ENCODE measurements at regions not wholly inside any gene's neighbourhood (a gene's known extent, or its start where the extent isn't known, plus 50 kb on each side); places are given as distances from the start of the nearest gene placed in this dataset.

DNA sequence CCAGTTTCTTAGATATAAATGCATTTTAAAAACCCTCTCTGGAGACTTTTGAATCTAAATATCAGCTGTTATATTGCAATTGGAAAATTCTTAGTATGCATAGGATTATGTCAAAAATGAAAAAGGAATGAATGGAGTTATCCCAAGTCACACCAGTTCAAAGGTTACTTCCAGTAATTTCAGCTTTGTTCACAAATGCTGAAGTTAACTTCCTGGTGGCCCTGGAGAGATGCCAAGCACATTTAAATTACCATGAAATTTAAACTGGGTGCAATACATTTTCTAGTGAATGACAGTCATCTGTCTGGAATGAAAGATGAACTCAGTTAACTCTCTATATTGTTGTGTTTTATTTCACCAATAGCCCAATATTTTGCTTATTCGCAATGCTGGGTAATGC is 753.9 kb downstream of the SUCLG1 start:
- TF ChIP-seq, protein P1, sequence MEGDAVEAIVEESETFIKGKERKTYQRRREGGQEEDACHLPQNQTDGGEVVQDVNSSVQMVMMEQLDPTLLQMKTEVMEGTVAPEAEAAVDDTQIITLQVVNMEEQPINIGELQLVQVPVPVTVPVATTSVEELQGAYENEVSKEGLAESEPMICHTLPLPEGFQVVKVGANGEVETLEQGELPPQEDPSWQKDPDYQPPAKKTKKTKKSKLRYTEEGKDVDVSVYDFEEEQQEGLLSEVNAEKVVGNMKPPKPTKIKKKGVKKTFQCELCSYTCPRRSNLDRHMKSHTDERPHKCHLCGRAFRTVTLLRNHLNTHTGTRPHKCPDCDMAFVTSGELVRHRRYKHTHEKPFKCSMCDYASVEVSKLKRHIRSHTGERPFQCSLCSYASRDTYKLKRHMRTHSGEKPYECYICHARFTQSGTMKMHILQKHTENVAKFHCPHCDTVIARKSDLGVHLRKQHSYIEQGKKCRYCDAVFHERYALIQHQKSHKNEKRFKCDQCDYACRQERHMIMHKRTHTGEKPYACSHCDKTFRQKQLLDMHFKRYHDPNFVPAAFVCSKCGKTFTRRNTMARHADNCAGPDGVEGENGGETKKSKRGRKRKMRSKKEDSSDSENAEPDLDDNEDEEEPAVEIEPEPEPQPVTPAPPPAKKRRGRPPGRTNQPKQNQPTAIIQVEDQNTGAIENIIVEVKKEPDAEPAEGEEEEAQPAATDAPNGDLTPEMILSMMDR (IDR thresholded peaks at IDR 0.05; ENCODE audit: extremely low read depth, insufficient read depth, missing control alignments): no peak
- in situ Hi-C loops (cut with MboI; ENCODE audit: low pct_unique_long_range_greater_than_20kb, low sequenced_read_pairs, unreplicated experiment): no loop called here
- DNase-seq (ENCODE audit: low spot score): no peak

DNA sequence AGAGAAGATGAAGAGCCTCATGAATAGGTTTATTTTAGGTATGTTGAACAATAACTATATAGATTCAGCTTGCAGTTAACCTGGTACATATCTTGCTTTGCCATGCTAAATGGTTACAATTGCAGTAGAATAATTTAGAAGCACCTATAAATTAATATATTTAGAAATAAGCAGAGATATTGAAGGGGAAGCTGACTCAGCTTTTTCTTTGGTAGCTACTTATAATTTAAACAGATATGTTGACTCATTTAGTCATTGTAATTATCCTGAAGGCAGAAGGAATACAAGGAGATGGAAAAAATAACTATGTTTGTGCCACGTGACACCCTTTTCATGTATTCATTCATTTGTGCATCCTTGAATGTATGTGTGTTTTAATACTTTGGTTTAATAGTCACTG is 755.5 kb downstream of the SUCLG1 start:
- in situ Hi-C loops (cut with MboI; ENCODE audit: low pct_unique_long_range_greater_than_20kb, low sequenced_read_pairs, unreplicated experiment): no loop called here
- TF ChIP-seq, protein P1 (IDR thresholded peaks at IDR 0.05; ENCODE audit: extremely low read depth, insufficient read depth, missing control alignments): no peak
- DNase-seq (ENCODE audit: low spot score): no peak

DNA sequence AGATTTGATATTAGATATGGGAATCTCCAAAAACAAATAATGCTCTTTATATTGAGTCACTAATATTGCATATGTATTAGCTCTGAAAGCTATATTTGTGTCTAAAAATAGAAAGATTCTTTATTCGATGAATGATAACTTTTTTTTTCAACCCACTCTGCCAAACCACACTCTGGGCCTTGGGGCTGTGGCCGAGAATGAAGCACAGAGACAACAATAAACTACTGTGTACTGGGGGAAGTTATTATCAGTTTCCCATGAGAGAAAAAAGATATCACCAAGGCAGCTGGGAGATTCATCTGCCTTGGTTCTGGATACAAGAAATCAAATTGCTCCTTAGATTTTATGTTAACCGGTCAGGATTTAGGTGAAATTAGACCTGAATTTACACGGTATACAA is 762.2 kb downstream of the SUCLG1 start:
- TF ChIP-seq, protein P1 (IDR thresholded peaks at IDR 0.05; ENCODE audit: extremely low read depth, insufficient read depth, missing control alignments): no peak
- in situ Hi-C loops (cut with MboI; ENCODE audit: low pct_unique_long_range_greater_than_20kb, low sequenced_read_pairs, unreplicated experiment): no loop called here
- no peak for DNase-seq (ENCODE audit: low spot score)

DNA sequence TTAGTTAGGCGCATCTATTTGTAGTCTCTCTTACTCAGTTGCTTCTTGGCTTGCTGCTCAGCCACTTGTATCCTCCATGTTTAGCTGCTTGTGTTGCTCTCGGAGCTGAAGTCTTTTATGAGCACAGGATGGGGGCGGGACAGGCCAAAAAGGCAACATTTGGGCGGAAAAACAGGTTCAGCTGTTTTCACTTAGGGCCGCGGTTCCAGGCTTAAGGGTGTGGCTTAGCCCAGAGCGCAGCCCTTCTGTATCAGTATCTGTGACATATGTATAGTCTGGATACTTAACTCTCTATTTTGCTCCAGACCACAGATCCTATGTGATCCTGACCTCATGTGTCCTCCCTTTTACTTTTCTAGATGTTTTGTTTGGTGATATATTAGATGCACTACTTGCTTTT is 763.5 kb downstream of the SUCLG1 start:
- TF ChIP-seq, protein P1 (IDR thresholded peaks at IDR 0.05; ENCODE audit: extremely low read depth, insufficient read depth, missing control alignments): no peak
- no peak for DNase-seq (ENCODE audit: low spot score)
- in situ Hi-C loops (cut with MboI; ENCODE audit: low pct_unique_long_range_greater_than_20kb, low sequenced_read_pairs, unreplicated experiment): no loop called here

DNA sequence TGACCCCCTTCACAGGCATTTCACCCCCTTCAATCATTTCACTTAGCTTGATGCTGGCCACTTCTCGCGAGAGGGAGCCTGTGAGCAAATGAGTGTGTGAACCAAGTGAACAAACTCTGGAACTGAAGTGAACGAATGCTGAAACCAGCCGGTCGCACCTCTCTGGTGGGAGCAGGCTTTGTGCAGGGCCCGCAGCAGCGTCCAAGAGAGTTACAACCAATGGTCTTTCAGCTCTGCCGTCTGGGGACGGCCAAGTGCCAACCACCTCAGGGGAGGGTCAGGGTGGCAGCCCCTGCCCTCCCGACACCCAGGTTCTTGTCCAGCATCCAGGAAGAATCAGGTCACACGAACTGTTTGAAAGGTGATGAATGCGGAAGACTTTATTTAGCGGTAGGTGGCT is 764.0 kb downstream of the SUCLG1 start:
- in situ Hi-C loops (cut with MboI; ENCODE audit: low pct_unique_long_range_greater_than_20kb, low sequenced_read_pairs, unreplicated experiment): no loop called here
- no peak for DNase-seq (ENCODE audit: low spot score)

DNA sequence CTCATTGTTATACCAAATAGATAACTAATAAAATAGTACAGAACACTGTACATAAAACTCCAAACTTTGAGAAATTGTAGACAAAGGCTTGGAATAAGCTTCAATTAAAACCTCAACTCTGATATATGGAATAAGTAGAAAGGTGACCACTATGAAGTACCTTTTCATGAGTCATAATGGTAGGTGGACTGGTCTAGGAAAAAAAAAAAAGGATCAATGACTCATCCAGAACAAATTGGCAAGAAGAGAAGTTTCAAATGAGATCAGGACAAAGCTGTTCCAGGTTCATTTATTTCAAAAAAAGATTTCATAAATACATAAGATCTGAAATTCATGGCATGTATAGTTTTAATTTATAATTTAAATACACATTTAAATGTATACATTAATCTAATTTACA is 769.7 kb downstream of the SUCLG1 start:
- TF ChIP-seq, protein P1 (IDR thresholded peaks at IDR 0.05; ENCODE audit: extremely low read depth, insufficient read depth, missing control alignments): no peak
- no peak for DNase-seq (ENCODE audit: low spot score)
- in situ Hi-C loops (cut with MboI; ENCODE audit: low pct_unique_long_range_greater_than_20kb, low sequenced_read_pairs, unreplicated experiment): no loop called here

More for the DNA sequence above, 764.0 kb downstream of the SUCLG1 start:
- TF ChIP-seq, protein P1 (IDR thresholded peaks at IDR 0.05; ENCODE audit: extremely low read depth, insufficient read depth, missing control alignments): no peak

DNA sequence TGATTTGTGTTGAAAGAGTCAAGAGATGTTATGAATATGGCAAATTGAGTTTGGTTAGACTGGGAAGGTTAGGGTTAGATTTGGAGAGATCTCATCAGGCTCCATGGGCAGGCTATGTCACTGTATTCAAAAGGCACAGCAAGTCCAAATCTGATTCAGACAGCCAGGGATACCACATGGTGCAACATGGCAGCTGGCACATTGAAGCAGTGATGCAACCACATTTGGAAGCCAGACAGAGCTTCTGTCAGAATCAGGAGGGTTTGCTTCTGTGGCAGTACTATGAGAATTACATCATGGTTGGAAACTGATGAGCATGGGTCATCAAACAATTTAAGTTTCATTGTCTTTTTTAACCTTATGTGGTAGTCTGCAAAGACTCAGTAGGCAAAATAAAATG is 772.2 kb downstream of the SUCLG1 start:
- no peak for DNase-seq (ENCODE audit: low spot score)
- TF ChIP-seq, protein P1 (IDR thresholded peaks at IDR 0.05; ENCODE audit: extremely low read depth, insufficient read depth, missing control alignments): no peak
- in situ Hi-C loops (cut with MboI; ENCODE audit: low pct_unique_long_range_greater_than_20kb, low sequenced_read_pairs, unreplicated experiment): no loop called here

All from GM13977 (cell line).